ENCODE measurements at regions not wholly inside any gene's neighbourhood (a gene's known extent, or its start where the extent isn't known, plus 50 kb on each side); places are given as distances from the start of the nearest gene placed in this dataset.

- no peaks in the 10 kb centered on the region for H3K36me3 ChIP-seq (ENCODE audit: insufficient read depth, low read length)
- no peak overlapping the region for H2AFZ ChIP-seq (ENCODE audit: low read length)
- no peaks in the 10 kb centered on the region for H3K9me3 ChIP-seq (ENCODE audit: low read length)
- no peaks in the 10 kb centered on the region for H3K4me1 ChIP-seq (ENCODE audit: insufficient read depth, low read length, poor library complexity, severe bottlenecking)
- no peaks in the 10 kb centered on the region for H3K9me2 ChIP-seq (ENCODE audit: insufficient read depth, low read length)
- no peak for TF ChIP-seq EZH2phosphoT487 (IDR thresholded peaks at IDR 0.05; ENCODE audit: borderline replicate concordance, low read depth, low read length)
- TF ChIP-seq, protein P1, sequence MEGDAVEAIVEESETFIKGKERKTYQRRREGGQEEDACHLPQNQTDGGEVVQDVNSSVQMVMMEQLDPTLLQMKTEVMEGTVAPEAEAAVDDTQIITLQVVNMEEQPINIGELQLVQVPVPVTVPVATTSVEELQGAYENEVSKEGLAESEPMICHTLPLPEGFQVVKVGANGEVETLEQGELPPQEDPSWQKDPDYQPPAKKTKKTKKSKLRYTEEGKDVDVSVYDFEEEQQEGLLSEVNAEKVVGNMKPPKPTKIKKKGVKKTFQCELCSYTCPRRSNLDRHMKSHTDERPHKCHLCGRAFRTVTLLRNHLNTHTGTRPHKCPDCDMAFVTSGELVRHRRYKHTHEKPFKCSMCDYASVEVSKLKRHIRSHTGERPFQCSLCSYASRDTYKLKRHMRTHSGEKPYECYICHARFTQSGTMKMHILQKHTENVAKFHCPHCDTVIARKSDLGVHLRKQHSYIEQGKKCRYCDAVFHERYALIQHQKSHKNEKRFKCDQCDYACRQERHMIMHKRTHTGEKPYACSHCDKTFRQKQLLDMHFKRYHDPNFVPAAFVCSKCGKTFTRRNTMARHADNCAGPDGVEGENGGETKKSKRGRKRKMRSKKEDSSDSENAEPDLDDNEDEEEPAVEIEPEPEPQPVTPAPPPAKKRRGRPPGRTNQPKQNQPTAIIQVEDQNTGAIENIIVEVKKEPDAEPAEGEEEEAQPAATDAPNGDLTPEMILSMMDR (conservative IDR thresholded peaks at IDR 0.05; ENCODE audit: low read length) = no peak
- CTCF ChIA-PET (ENCODE audit: unreplicated experiment) = no interaction called here
- DNase-seq (ENCODE audit: low spot score) = no peak
- H3K4me2 ChIP-seq (ENCODE audit: low read length) = no peak overlapping the region
- no TSS peak for BruUV-seq (replicated peaks)
- POLR2A ChIA-PET = no interaction called here
- no peak overlapping the region for H3K4me3 ChIP-seq (ENCODE audit: low read depth, low read length, poor library complexity, severe bottlenecking)
- no peaks in the 10 kb centered on the region for H3K79me2 ChIP-seq (ENCODE audit: insufficient read depth, low read depth, low read length)
- intact Hi-C loops (cut with micrococcal nuclease; ENCODE audit: unreplicated experiment) = no loop called here
- H4K20me1 ChIP-seq (ENCODE audit: insufficient read depth, low read length) = no peaks in the 10 kb centered on the region
- no peak overlapping the region for H3K27ac ChIP-seq (ENCODE audit: low read depth, low read length, poor library complexity, severe bottlenecking)
Measured at GRCh38 chr1:194338241-194338948, 1152.0 kb upstream of the B3GALT2 start.

- ChIA-PET CTCF (ENCODE audit: unreplicated experiment) (no interaction called here), POLR2A (no interaction called here)
- no TSS peak for BruUV-seq (replicated peaks)
- Histone ChIP-seq H3K4me3 (ENCODE audit: low read depth, low read length, poor library complexity, severe bottlenecking) (no peak overlapping the region), H3K79me2 (ENCODE audit: insufficient read depth, low read depth, low read length) (no peaks in the 10 kb centered on the region), H3K36me3 (ENCODE audit: insufficient read depth, low read length) (no peaks in the 10 kb centered on the region), H3K9me2 (ENCODE audit: insufficient read depth, low read length) (no peaks in the 10 kb centered on the region), H2AFZ (ENCODE audit: low read length) (no peak overlapping the region), H3K27ac (ENCODE audit: low read depth, low read length, poor library complexity, severe bottlenecking) (no peak overlapping the region), H4K20me1 (ENCODE audit: insufficient read depth, low read length) (no peaks in the 10 kb centered on the region), H3K4me1 (ENCODE audit: insufficient read depth, low read length, poor library complexity, severe bottlenecking) (no peaks in the 10 kb centered on the region), H3K4me2 (ENCODE audit: low read length) (no peak overlapping the region), H3K9me3 (ENCODE audit: low read length) (no peaks in the 10 kb centered on the region)
- TF ChIP-seq EZH2phosphoT487 (IDR thresholded peaks at IDR 0.05; ENCODE audit: borderline replicate concordance, low read depth, low read length) = no peak
- TF ChIP-seq, protein P1 (conservative IDR thresholded peaks at IDR 0.05; ENCODE audit: low read length) = no peak
- DNase-seq (ENCODE audit: low spot score) = no peak
- intact Hi-C loops (cut with micrococcal nuclease; ENCODE audit: unreplicated experiment) = no loop called here
Measured at GRCh38 chr1:194333240-194333639, 1146.8 kb upstream of the B3GALT2 start.

GRCh38 chr1:194331758-194332157 lies 1145.3 kb upstream of the B3GALT2 start:
- H4K20me1 ChIP-seq (ENCODE audit: insufficient read depth, low read length) = no peaks in the 10 kb centered on the region
- POLR2A ChIA-PET = interaction anchor here (0.6 to 0.7 kb wide), 5 partner anchors 11 to 1405 kb away, joined by 3 to 4 read pairs (median 3); no protein-coding TSS in a partner anchor
- H3K4me2 ChIP-seq (ENCODE audit: low read length) = no peak overlapping the region
- no peaks in the 10 kb centered on the region for H3K4me1 ChIP-seq (ENCODE audit: insufficient read depth, low read length, poor library complexity, severe bottlenecking)
- intact Hi-C loops (cut with micrococcal nuclease; ENCODE audit: unreplicated experiment) = no loop called here
- no peak overlapping the region for H3K27ac ChIP-seq (ENCODE audit: low read depth, low read length, poor library complexity, severe bottlenecking)
- no peaks in the 10 kb centered on the region for H3K36me3 ChIP-seq (ENCODE audit: insufficient read depth, low read length)
- H2AFZ ChIP-seq (ENCODE audit: low read length) = no peak overlapping the region
- no peak overlapping the region for H3K4me3 ChIP-seq (ENCODE audit: low read depth, low read length, poor library complexity, severe bottlenecking)
- DNase-seq (ENCODE audit: low spot score) = no peak
- CTCF ChIA-PET (ENCODE audit: unreplicated experiment) = no interaction called here
- no peaks in the 10 kb centered on the region for H3K9me3 ChIP-seq (ENCODE audit: low read length)
- no peaks in the 10 kb centered on the region for H3K79me2 ChIP-seq (ENCODE audit: insufficient read depth, low read depth, low read length)
- H3K9me2 ChIP-seq (ENCODE audit: insufficient read depth, low read length) = no peaks in the 10 kb centered on the region
- no TSS peak for BruUV-seq (replicated peaks)
- TF ChIP-seq, protein P1 (conservative IDR thresholded peaks at IDR 0.05; ENCODE audit: low read length) = no peak
- no peak for TF ChIP-seq EZH2phosphoT487 (IDR thresholded peaks at IDR 0.05; ENCODE audit: borderline replicate concordance, low read depth, low read length)
